DOHH2 (cell line): ENCODE measurements at regions not wholly inside any gene's neighbourhood (a gene's known extent, or its start where the extent isn't known, plus 50 kb on each side); places are given as distances from the start of the nearest gene placed in this dataset.
"Not testable (repeated sequence)": the region's sequence is repeated elsewhere in the genome, so short reads cannot be mapped to it uniquely, and the experiment has no call there.

Experiments used
- H3F3A ChIP-seq: fragments of 200-600 bp; sonication (generic), shearing (Covaris generic); 2 replicates; pipeline ENCODE4 v1.6.0; 2016; ENCODE audit warnings: antibody characterized with exemption, mild to moderate bottlenecking; ENCODE audit not compliant: control insufficient read depth, insufficient read depth
- H3K27ac ChIP-seq: fragments of 200-600 bp; sonication (generic); 2 replicates; pipeline ENCODE4 v1.5.1; 2014; ENCODE audit warnings: low read depth, mild to moderate bottlenecking, low read length, moderate library complexity
- H3K27me3 ChIP-seq: fragments of 200-600 bp; sonication (generic); 2 replicates; pipeline ENCODE4 v1.6.1; 2014; ENCODE audit warnings: mild to moderate bottlenecking, low read length, mixed read lengths; ENCODE audit not compliant: control insufficient read depth
- H3K36me3 ChIP-seq: fragments of 200-600 bp; sonication (generic); 2 replicates; pipeline ENCODE4 v1.6.1; 2014; ENCODE audit warnings: mild to moderate bottlenecking, low read length, moderate library complexity, mixed read lengths; ENCODE audit not compliant: control insufficient read depth
- H3K4me1 ChIP-seq: fragments of 200-600 bp; sonication (generic); 2 replicates; pipeline ENCODE4 v1.6.1; 2014; ENCODE audit warnings: mild to moderate bottlenecking, low read length, mixed read lengths; ENCODE audit not compliant: control insufficient read depth
- H3K4me2 ChIP-seq: fragments of 200-600 bp; sonication (generic); 2 replicates; pipeline ENCODE4 v1.6.0; 2014; ENCODE audit warnings: mild to moderate bottlenecking, low read length, moderate library complexity
- H3K4me3 ChIP-seq: fragments of 200-600 bp; sonication (generic); 2 replicates; pipeline ENCODE4 v1.5.1; 2014; ENCODE audit warnings: mild to moderate bottlenecking, low read length, mixed read lengths
- H3K79me2 ChIP-seq: fragments of 200-600 bp; sonication (generic); 2 replicates; pipeline ENCODE4 v1.6.1; 2014; ENCODE audit warnings: mild to moderate bottlenecking, low read length, mixed read lengths; ENCODE audit not compliant: control insufficient read depth
- H3K9me2 ChIP-seq: fragments of 200-600 bp; sonication (generic); replicated peaks from 2 replicates; pipeline ENCODE4 v1.6.1; 2014; ENCODE audit warnings: mild to moderate bottlenecking, low read length, mixed read lengths; ENCODE audit not compliant: control insufficient read depth
- H3K9me3 ChIP-seq: fragments of 200-600 bp; sonication (generic); 2 replicates; pipeline ENCODE4 v1.6.1; 2014; ENCODE audit warnings: antibody characterized with exemption, low read length, mixed read lengths; ENCODE audit not compliant: control insufficient read depth, insufficient read depth
- H4K20me1 ChIP-seq: fragments of 200-600 bp; sonication (generic); 2 replicates; pipeline ENCODE4 v1.6.0; 2014; ENCODE audit warnings: low read depth, mild to moderate bottlenecking, antibody characterized with exemption, low read length, moderate library complexity; ENCODE audit not compliant: control insufficient read depth, insufficient read depth
- EZH2phosphoT487 ChIP-seq: fragments of 200-600 bp; sonication (generic); IDR thresholded peaks from 2 replicates; pipeline ENCODE4 v1.6.1; 2017; ENCODE audit warnings: borderline replicate concordance, mild to moderate bottlenecking, antibody characterized with exemption, low read length, moderate library complexity, mixed read lengths
- TF ChIP-seq, protein P1 (sequence below): fragments of 200-600 bp; sonication (generic); IDR thresholded peaks from one replicate; pipeline ENCODE4 v1.5.1; 2014; ENCODE audit warnings: antibody characterized with exemption, mild to moderate bottlenecking, low read depth, low read length; ENCODE audit not compliant: poor library complexity, severe bottlenecking

DNA sequence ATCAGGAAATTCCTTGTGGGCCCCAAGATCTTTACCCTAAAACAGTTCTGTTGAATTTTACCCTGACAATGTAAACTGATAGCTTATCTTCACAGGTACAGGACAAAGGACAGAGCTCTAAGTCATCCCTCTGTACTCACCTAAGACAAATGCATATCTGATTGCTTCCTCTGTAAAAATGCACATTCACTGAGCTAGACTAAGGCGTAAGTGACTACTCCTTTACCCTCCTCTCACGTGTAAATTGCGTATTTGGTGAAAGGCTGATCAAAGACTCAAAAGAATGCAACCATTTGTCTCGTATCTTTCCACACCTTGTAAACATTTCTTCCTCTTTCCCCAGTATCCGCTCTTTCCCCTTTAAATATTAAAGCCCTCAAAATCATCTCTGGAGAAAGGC lies 80.6 kb upstream of the LRCH1 start:
- no peak overlapping the region for H3K27ac ChIP-seq
- no peak for TF ChIP-seq EZH2phosphoT487
- TF ChIP-seq, protein P1, sequence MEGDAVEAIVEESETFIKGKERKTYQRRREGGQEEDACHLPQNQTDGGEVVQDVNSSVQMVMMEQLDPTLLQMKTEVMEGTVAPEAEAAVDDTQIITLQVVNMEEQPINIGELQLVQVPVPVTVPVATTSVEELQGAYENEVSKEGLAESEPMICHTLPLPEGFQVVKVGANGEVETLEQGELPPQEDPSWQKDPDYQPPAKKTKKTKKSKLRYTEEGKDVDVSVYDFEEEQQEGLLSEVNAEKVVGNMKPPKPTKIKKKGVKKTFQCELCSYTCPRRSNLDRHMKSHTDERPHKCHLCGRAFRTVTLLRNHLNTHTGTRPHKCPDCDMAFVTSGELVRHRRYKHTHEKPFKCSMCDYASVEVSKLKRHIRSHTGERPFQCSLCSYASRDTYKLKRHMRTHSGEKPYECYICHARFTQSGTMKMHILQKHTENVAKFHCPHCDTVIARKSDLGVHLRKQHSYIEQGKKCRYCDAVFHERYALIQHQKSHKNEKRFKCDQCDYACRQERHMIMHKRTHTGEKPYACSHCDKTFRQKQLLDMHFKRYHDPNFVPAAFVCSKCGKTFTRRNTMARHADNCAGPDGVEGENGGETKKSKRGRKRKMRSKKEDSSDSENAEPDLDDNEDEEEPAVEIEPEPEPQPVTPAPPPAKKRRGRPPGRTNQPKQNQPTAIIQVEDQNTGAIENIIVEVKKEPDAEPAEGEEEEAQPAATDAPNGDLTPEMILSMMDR = no peak
- H3K36me3 ChIP-seq = no peaks in the 10 kb centered on the region
- H3K79me2 ChIP-seq = no peaks in the 10 kb centered on the region
- no peaks in the 10 kb centered on the region for H4K20me1 ChIP-seq
- no peak overlapping the region for H3K4me3 ChIP-seq
- no peaks in the 10 kb centered on the region for H3K9me2 ChIP-seq
- H3K4me1 ChIP-seq = no peaks in the 10 kb centered on the region
- no peak overlapping the region for H3K4me2 ChIP-seq
- no peaks in the 10 kb centered on the region for H3K27me3 ChIP-seq
- H3K9me3 ChIP-seq = no peaks in the 10 kb centered on the region
- no peaks in the 10 kb centered on the region for H3F3A ChIP-seq

DNA sequence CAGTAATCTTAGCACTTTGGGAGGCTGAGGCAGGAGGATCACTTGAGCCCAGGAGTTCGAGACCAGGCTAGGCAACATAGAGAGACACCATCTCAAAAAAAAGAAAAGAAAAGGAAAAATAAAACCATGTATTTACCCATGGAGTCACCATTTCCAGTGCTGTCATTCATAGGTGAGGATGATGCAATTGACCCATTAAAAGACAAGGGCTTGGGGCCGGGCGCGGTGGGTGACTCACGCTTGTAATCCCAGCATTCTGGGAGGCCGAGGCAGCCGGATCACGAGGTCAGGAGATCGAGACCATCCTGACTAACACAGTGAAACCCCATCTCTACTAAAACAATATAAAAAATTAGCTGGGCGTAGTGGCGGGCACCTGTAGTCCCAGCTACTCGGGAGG lies 82.6 kb upstream of the RUBCNL start:
- H3K27me3 ChIP-seq, H3F3A ChIP-seq, H4K20me1 ChIP-seq, H3K36me3 ChIP-seq, H3K4me3 ChIP-seq, H3K9me3 ChIP-seq, H3K9me2 ChIP-seq, H3K27ac ChIP-seq, H3K4me1 ChIP-seq, H3K79me2 ChIP-seq, H3K4me2 ChIP-seq: not testable (repeated sequence)

DNA sequence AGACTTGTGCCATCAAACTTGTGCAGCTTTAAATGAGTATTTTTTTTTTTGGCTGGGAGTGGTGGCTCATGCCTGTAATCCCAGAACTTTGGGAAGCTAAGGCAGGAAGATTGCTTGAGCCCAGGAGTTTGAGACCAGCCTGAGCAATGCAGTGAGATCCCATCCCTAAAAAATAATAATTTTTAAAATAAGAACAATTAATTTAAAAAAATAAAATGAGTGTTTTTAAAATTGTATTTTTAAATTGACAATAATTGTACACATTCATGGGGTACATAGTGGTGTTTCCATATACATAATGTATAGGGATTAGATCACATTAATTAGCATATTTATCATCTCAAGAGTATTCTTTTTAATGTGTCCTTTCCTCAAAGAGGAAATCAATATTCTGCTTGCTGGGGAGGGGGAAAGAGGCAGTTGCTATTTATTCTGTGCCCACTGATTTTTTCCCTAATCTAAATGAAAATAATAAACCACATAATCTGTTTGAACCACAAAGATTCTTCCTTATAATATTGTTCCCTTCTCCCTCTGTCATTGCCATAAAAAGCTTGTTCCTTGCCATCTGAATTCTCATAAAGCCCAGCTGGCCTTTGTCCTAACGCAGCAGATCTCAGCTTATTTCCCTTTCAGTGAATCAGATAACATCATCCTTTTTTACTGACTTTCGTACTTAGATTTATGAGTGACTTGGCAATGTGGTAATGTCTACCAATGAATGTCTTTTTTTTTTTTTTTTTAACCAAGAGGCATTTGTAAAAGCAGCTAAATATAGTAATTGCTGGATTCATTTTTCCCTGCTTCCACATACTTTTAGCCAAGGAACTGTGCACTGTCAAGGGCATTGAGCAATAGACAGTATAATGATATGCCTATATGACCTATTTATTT lies 81.8 kb upstream of the RUBCNL start:
- H3K36me3 ChIP-seq = no peaks in the 10 kb centered on the region
- no peaks in the 10 kb centered on the region for H3F3A ChIP-seq
- no peak overlapping the region for H3K4me3 ChIP-seq
- H3K9me3 ChIP-seq = no peaks in the 10 kb centered on the region
- H3K9me2 ChIP-seq = no peaks in the 10 kb centered on the region
- no peaks in the 10 kb centered on the region for H3K79me2 ChIP-seq
- H3K4me1 ChIP-seq = no peaks in the 10 kb centered on the region
- TF ChIP-seq EZH2phosphoT487 = no peak
- no peaks in the 10 kb centered on the region for H4K20me1 ChIP-seq
- H3K27ac ChIP-seq = no peak overlapping the region
- H3K4me2 ChIP-seq = no peak overlapping the region
- H3K27me3 ChIP-seq = no peaks in the 10 kb centered on the region

DNA sequence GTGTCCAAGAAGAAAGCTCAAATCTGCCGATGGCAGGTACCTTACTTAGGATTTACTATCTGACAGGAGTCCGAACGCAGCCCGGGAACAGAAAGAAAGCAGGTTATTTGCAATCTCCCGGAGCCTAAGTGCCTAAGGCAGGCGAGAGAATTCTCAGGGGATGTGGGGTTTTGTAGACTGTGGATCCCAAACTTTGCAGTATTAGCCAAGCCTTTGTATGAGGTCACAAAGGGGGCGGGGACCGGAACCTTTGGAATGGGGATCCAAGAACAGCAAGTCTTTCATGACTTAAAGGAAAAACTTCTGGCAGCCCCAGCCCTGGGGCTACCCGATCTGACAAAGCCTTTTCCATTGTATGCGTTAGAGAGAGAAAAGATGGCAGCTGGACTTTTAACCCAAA lies 80.6 kb upstream of the RUBCNL start:
- not testable (repeated sequence) for H3K9me2 ChIP-seq, H3K4me2 ChIP-seq, H3K27ac ChIP-seq, H3K4me3 ChIP-seq, H3K36me3 ChIP-seq, H3K9me3 ChIP-seq, H3K79me2 ChIP-seq, H3K27me3 ChIP-seq, H4K20me1 ChIP-seq, H3K4me1 ChIP-seq, H3F3A ChIP-seq

DNA sequence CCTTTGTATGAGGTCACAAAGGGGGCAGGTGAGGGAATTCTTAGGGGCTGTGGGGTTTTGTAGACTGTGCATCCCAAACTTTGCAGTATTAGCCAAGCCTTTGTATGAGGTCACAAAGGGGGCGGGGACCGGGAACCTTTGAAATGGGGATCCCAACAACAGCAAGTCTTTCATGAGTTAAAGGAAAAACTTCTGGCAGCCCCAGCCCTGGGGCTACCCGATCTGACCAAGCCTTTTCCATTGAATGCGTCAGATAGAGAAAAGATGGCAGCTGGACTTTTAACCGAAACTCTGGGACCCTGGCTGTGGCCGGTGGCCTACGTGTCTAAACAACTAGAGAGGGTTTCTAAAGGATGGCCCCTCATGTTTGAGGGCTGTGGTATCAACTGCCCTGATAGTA lies 79.0 kb upstream of the RUBCNL start:
- H3K9me2 ChIP-seq, H3K27ac ChIP-seq, H3K4me1 ChIP-seq, H3K27me3 ChIP-seq, H3K9me3 ChIP-seq, H3K79me2 ChIP-seq, H4K20me1 ChIP-seq, H3K4me3 ChIP-seq, H3K4me2 ChIP-seq, H3K36me3 ChIP-seq, H3F3A ChIP-seq: not testable (repeated sequence)
